Vagina (tissue), 2 donors: ENCODE measurements at regions not wholly inside any gene's neighbourhood (a gene's known extent, or its start where the extent isn't known, plus 50 kb on each side); places are given as distances from the start of the nearest gene placed in this dataset.

Source experiments
- POLR2AphosphoS5 ChIP-seq, 2 donors: sonication (generic); formaldehyde crosslinking; IDR thresholded peaks; one replicate each; pipeline ENCODE4 v1.9.0; 2017; ENCODE audit warnings: antibody characterized with exemption in 2 of 2, mild to moderate bottlenecking in 2 of 2, low read depth in 1 of 2; ENCODE audit not compliant: insufficient read depth in 1 of 2
- TF ChIP-seq, protein P1 (sequence below), 3 experiments: fragments of 450-650 bp in 2 of 3; fragments of 200-600 bp in 1 of 3; sonication (generic) in 1 of 3; IDR thresholded peaks; one replicate each; pipeline ENCODE4 v1.5.1; 2017 to 2019; ENCODE audit warnings: antibody characterized with exemption in 3 of 3, mild to moderate bottlenecking in 2 of 3, moderate library complexity in 2 of 3

DNA sequence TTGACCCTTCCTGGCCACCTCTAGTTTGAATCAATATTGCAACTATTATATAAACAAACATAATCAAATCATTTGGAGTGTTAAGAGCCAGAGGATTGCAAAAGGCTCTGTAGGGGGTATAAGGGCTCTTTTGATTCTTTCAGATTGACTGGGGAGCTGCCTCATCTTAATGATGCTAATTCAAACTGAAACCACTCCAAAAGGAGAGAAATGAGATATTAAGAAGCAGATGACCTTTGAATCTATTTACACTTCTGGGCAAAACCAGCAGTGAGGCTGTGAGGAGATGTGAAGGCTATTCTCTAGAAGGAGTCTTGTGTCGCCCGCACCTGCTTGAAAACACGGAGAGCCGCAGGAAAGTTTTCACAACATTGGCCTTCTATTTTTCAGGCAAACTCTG, 311.2 kb upstream of the CRIM1 start:
- TF ChIP-seq, protein P1, sequence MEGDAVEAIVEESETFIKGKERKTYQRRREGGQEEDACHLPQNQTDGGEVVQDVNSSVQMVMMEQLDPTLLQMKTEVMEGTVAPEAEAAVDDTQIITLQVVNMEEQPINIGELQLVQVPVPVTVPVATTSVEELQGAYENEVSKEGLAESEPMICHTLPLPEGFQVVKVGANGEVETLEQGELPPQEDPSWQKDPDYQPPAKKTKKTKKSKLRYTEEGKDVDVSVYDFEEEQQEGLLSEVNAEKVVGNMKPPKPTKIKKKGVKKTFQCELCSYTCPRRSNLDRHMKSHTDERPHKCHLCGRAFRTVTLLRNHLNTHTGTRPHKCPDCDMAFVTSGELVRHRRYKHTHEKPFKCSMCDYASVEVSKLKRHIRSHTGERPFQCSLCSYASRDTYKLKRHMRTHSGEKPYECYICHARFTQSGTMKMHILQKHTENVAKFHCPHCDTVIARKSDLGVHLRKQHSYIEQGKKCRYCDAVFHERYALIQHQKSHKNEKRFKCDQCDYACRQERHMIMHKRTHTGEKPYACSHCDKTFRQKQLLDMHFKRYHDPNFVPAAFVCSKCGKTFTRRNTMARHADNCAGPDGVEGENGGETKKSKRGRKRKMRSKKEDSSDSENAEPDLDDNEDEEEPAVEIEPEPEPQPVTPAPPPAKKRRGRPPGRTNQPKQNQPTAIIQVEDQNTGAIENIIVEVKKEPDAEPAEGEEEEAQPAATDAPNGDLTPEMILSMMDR (IDR thresholded peaks at IDR 0.05): no peak
- no peak for TF ChIP-seq POLR2AphosphoS5 (IDR thresholded peaks at IDR 0.05; ENCODE audit: insufficient read depth in 1 of 2, low read depth in 1 of 2)
